Fibroblast of villous mesenchyme (primary cell): ENCODE measurements at regions not wholly inside any gene's neighbourhood (a gene's known extent, or its start where the extent isn't known, plus 50 kb on each side); places are given as distances from the start of the nearest gene placed in this dataset.
"Not testable (repeated sequence)": the region's sequence is repeated elsewhere in the genome, so short reads cannot be mapped to it uniquely, and the experiment has no call there.

Source experiments
- DNase-seq: peaks from one replicate; pipeline ENCODE4 v3.0.0-alpha.2; 2010; ENCODE audit warnings: low read depth
- H3K4me3 ChIP-seq: 2 replicates; pipeline ENCODE4 v1.5.1; 2011; ENCODE audit warnings: low read depth, mild to moderate bottlenecking, low read length
- TF ChIP-seq, protein P1 (sequence below): IDR thresholded peaks from 2 replicates; pipeline ENCODE4 v1.5.1; 2012; ENCODE audit warnings: low read depth, mild to moderate bottlenecking, low read length; ENCODE audit not compliant: insufficient read depth

- no peak for DNase-seq
- TF ChIP-seq, protein P1, sequence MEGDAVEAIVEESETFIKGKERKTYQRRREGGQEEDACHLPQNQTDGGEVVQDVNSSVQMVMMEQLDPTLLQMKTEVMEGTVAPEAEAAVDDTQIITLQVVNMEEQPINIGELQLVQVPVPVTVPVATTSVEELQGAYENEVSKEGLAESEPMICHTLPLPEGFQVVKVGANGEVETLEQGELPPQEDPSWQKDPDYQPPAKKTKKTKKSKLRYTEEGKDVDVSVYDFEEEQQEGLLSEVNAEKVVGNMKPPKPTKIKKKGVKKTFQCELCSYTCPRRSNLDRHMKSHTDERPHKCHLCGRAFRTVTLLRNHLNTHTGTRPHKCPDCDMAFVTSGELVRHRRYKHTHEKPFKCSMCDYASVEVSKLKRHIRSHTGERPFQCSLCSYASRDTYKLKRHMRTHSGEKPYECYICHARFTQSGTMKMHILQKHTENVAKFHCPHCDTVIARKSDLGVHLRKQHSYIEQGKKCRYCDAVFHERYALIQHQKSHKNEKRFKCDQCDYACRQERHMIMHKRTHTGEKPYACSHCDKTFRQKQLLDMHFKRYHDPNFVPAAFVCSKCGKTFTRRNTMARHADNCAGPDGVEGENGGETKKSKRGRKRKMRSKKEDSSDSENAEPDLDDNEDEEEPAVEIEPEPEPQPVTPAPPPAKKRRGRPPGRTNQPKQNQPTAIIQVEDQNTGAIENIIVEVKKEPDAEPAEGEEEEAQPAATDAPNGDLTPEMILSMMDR = no peak
- H3K4me3 ChIP-seq = no peak overlapping the region
Measured at GRCh38 chr22:49455595-49455994, 372.1 kb downstream of the BRD1 start.

DNA sequence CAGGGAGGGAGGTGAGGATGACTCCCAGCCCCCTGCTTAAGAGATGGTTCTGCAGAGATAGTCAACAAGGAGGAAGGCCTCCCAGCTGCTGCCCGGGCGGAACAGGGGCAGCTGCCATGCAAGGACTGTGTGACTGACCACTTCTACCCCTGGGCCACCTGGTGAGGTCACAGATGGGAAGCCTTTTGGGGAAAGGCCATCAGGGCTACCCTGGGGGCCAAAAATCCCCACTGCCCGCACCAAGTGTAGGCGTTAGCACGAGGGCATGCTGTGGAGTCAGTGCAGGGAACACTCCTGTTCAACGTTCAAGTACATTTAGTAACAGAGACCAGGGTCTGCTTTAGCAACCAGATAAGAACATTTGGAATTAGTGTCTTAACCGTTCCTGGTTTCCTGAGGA lies 372.9 kb downstream of the BRD1 start:
- TF ChIP-seq, protein P1 = no peak

DNA sequence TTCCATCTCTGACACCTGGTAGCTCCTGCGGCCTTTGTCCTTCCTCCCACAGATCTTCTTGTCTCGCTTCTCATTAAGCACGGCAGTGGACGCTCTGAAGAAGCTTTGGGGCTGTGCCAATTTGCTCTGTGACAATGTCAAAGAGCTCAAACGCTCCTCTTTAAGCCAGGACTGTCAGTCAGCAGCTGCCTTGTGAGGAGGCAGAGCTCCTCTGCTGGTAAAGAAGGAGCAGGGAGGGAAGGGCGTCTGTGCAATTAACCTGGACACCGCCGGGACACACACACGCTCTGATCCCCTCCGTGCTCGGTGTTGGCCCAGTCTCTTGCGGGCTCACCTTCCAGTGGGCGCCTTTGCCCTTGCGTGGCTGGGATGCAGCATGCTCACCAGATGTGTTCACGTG lies 373.9 kb downstream of the BRD1 start:
- no peak overlapping the region for H3K4me3 ChIP-seq
- DNase-seq = no peak
- TF ChIP-seq, protein P1 = no peak

More for the DNA sequence above, 372.9 kb downstream of the BRD1 start:
- no peak overlapping the region for H3K4me3 ChIP-seq
- DNase-seq = no peak

GRCh38 chr22:49453019-49453418 lies 374.7 kb downstream of the BRD1 start:
- not testable (repeated sequence) for H3K4me3 ChIP-seq, DNase-seq

- TF ChIP-seq, protein P1 = no peak
- DNase-seq = no peak
Measured at GRCh38 chr22:49452362-49452946, 375.2 kb downstream of the BRD1 start.

GRCh38 chr22:49451070-49451840 lies 376.4 kb downstream of the BRD1 start:
- H3K4me3 ChIP-seq = no peak overlapping the region
- TF ChIP-seq, protein P1 = no peak
- no peak for DNase-seq

More at GRCh38 chr22:49452362-49452946, 375.2 kb downstream of the BRD1 start:
- H3K4me3 ChIP-seq = no peak overlapping the region

DNA sequence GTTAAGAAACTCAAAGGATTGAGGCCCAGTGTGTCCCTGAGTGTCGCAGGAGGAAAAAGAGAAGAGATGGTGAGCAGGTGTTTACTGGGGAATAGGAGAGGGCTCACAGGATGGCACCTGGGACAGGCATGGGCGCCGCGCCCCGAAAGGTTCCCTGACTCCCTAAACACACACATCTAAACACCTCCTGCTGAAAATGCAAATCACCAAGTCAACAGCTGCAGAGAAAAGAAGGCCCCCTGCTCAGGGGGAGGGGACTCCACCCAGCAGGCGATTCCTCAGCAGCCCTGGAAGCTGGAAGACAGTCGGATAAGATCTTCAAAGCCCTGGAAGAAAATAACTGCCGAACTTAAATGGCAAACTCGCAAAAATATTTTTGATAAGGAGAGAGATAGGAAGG lies 377.2 kb downstream of the BRD1 start:
- TF ChIP-seq, protein P1 = no peak
- DNase-seq = no peak
- H3K4me3 ChIP-seq = no peak overlapping the region
